WTC11 (cell line): ENCODE measurements at regions not wholly inside any gene's neighbourhood (a gene's known extent, or its start where the extent isn't known, plus 50 kb on each side); places are given as distances from the start of the nearest gene placed in this dataset.

Experiments
- ATAC-seq: fragments of 200-7000 bp; cut with Tn5 transposase; 2 replicates; pipeline ENCODE4 v1.10.0; 2021; ENCODE audit warnings: mild to moderate bottlenecking, moderate library complexity
- CTCF ChIA-PET: fragments of 300-600 bp; sonication (Branson Sonifier 250); formaldehyde crosslinking; loops from one replicate; lab custom pipeline; 2021; ENCODE audit warnings: antibody characterized with exemption; lab: Charles Lee
- POLR2A ChIA-PET: fragments of 350-600 bp; sonication (Branson Sonifier 250); formaldehyde crosslinking; loops from one replicate; lab custom pipeline; 2021; ENCODE audit warnings: antibody characterized with exemption; lab: Charles Lee
- DNase-seq: peaks from one replicate; pipeline ENCODE4 v3.0.0; 2021; ENCODE audit warnings: low spot score
- H3K27ac Mint-ChIP-seq: 2 replicates; pipeline ENCODE4 v1.8.0; 2021; ENCODE audit warnings: mixed read lengths
- H3K27me3 Mint-ChIP-seq: 2 replicates; pipeline ENCODE4 v1.8.0; 2021; ENCODE audit warnings: low read depth, mild to moderate bottlenecking, moderate library complexity, mixed read lengths
- H3K36me3 Mint-ChIP-seq: 2 replicates; pipeline ENCODE4 v1.8.0; 2021; ENCODE audit warnings: mixed read lengths
- H3K4me1 Mint-ChIP-seq: 2 replicates; pipeline ENCODE4 v1.8.0; 2022; ENCODE audit warnings: mixed read lengths
- H3K4me3 Mint-ChIP-seq: 2 replicates; pipeline ENCODE4 v1.8.0; 2021; ENCODE audit warnings: mild to moderate bottlenecking, moderate library complexity, mixed read lengths
- H3K9me3 Mint-ChIP-seq: 2 replicates; pipeline ENCODE4 v1.8.0; 2021; ENCODE audit warnings: mixed read lengths
- ATF1 ChIP-seq: sonication (generic); formaldehyde crosslinking; IDR thresholded peaks from 2 replicates; pipeline ENCODE4 v1.8.1; 2023; ENCODE audit warnings: mild to moderate bottlenecking, moderate library complexity, missing genetic modification reagents
- EMX1 ChIP-seq: fragments of 250-450 bp; sonication (Bioruptor Pico); IDR thresholded peaks from 2 replicates; pipeline ENCODE4 v1.8.0; 2021; ENCODE audit warnings: mild to moderate bottlenecking
- ETV6 ChIP-seq: sonication (generic); formaldehyde crosslinking; IDR thresholded peaks from 2 replicates; pipeline ENCODE4 v1.8.1; 2022; ENCODE audit warnings: mild to moderate bottlenecking, missing genetic modification reagents
- HMGA2 ChIP-seq: fragments of 250-450 bp; sonication (Bioruptor Pico); IDR thresholded peaks from 2 replicates; pipeline ENCODE4 v1.4.0; 2021; ENCODE audit warnings: mild to moderate bottlenecking, moderate library complexity
- NFATC4 ChIP-seq: fragments of 250-450 bp; sonication (Bioruptor Pico); IDR thresholded peaks from 2 replicates; pipeline ENCODE4 v1.9.0; 2021; ENCODE audit warnings: mild to moderate bottlenecking
- NFE2L1 ChIP-seq: sonication (generic); formaldehyde crosslinking; IDR thresholded peaks from 2 replicates; pipeline ENCODE4 v1.8.1; 2023; ENCODE audit warnings: missing genetic modification reagents
- NR3C1 ChIP-seq: sonication (generic); formaldehyde crosslinking; conservative IDR thresholded peaks from 2 replicates; pipeline ENCODE4 v1.8.1; 2023; ENCODE audit warnings: low read depth, mild to moderate bottlenecking, missing genetic modification reagents
- SOX15 ChIP-seq: fragments of 250-450 bp; sonication (Bioruptor Pico); IDR thresholded peaks from 2 replicates; pipeline ENCODE4 v1.9.0; 2021; ENCODE audit warnings: mild to moderate bottlenecking
- ZNF219 ChIP-seq: sonication (generic); formaldehyde crosslinking; IDR thresholded peaks from 2 replicates; pipeline ENCODE4 v1.8.0; 2023; ENCODE audit warnings: missing genetic modification reagents, mild to moderate bottlenecking, borderline replicate concordance
- ZNF396 ChIP-seq: fragments of 250-450 bp; sonication (Bioruptor Pico); IDR thresholded peaks from 2 replicates; pipeline ENCODE4 v1.8.0; 2021; ENCODE audit warnings: mild to moderate bottlenecking, moderate library complexity, borderline replicate concordance
- TF ChIP-seq, protein P1 (sequence below): sonication (generic); formaldehyde crosslinking; IDR thresholded peaks from 2 replicates; pipeline ENCODE4 v1.8.1; 2023; ENCODE audit warnings: mild to moderate bottlenecking, missing genetic modification reagents, borderline replicate concordance
- TF ChIP-seq, protein P2 (sequence below): sonication (generic); formaldehyde crosslinking; IDR thresholded peaks from 2 replicates; pipeline ENCODE4 v1.8.1; 2022; ENCODE audit warnings: mild to moderate bottlenecking, missing genetic modification reagents, moderate library complexity, borderline replicate concordance
- TF ChIP-seq, protein P3 (sequence below): sonication (generic); formaldehyde crosslinking; IDR thresholded peaks from 2 replicates; pipeline ENCODE4 v1.8.1; 2022; ENCODE audit warnings: low read depth, mild to moderate bottlenecking, moderate library complexity, missing genetic modification reagents, borderline replicate concordance
- TF ChIP-seq, protein P4 (sequence below): sonication (generic); formaldehyde crosslinking; IDR thresholded peaks from 2 replicates; pipeline ENCODE4 v1.8.0; 2022; ENCODE audit warnings: mild to moderate bottlenecking, missing genetic modification reagents
- TF ChIP-seq, protein P5 (sequence below): fragments of 250-450 bp; sonication (Bioruptor Pico); IDR thresholded peaks from 2 replicates; pipeline ENCODE4 v2.1.2; 2022; ENCODE audit warnings: mild to moderate bottlenecking, moderate library complexity
- TF ChIP-seq, protein P6 (sequence below): fragments of 200-600 bp; IDR thresholded peaks from 2 replicates; pipeline ENCODE4 v1.8.0; 2022; ENCODE audit warnings: antibody characterized with exemption
- TF ChIP-seq, protein P7 (sequence below): sonication (generic); formaldehyde crosslinking; IDR thresholded peaks from 2 replicates; pipeline ENCODE4 v1.8.1; 2023; ENCODE audit warnings: mild to moderate bottlenecking, missing genetic modification reagents

DNA sequence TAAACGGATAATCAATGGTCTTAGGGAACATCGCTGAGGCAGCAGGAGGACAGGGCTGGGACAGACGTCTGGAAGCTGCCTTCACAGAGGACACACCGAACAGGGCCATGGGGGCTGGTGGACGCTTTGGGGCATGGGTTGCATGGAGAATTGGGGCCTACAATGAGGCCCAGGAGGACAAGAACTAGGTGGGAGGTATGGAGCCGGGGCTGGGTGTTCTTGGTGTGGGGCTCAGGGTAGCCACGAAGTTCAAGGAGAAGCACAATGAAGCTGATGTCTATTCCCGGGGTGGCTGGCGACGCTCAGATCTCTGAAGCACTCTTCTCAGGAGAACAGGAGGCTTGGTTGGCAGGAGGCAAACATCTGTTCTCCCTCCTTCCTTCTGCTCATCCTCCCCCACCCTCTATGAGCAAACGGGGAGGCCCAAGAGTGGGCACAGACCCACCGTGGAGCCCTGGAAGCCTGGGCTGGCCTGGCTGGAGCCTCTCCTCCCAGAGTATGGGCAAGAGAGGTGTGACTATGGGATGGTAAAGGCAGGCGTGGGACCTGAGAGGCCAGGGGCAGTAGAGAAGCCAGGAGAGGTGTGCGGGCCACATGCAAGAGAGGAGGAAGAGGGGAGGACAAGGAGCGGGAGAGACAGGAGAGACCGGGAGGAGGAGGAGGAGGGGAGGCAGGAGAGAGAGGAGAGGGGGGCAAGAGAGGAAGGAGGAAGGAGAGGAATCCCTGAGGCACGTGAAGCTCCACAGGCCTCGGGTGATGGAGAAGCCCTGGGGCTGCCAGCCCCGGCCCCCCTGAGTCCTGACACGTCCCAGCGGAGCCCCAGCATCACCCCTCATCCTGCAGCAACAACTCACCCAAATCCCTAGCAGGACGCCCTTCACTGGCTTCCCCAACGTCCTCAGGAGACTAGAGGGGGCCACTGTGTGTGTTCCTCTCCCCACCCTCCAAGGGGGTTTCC, 159.1 kb downstream of the OLFM1 start:
- H3K36me3 Mint-ChIP-seq: no peaks in the 10 kb centered on the region
- CTCF ChIA-PET: no interaction called here
- ATAC-seq (no peak), DNase-seq (no peak)
- no peak overlapping the region for H3K27ac Mint-ChIP-seq
- H3K4me1 Mint-ChIP-seq: peaks cover 4% of the 10 kb centered on the region; the same call in 1 of the 2 replicates
- no peaks in the 10 kb centered on the region; the same call in 1 of the 2 replicates for H3K27me3 Mint-ChIP-seq
- no peak overlapping the region for H3K4me3 Mint-ChIP-seq
- no peaks in the 10 kb centered on the region for H3K9me3 Mint-ChIP-seq
- TF ChIP-seq ZNF396 (CRISPR knock-in tag): no peak
- no peak for TF ChIP-seq SOX15 (CRISPR knock-in tag)
- no peak for TF ChIP-seq EMX1 (CRISPR knock-in tag)
- TF ChIP-seq, protein P1, sequence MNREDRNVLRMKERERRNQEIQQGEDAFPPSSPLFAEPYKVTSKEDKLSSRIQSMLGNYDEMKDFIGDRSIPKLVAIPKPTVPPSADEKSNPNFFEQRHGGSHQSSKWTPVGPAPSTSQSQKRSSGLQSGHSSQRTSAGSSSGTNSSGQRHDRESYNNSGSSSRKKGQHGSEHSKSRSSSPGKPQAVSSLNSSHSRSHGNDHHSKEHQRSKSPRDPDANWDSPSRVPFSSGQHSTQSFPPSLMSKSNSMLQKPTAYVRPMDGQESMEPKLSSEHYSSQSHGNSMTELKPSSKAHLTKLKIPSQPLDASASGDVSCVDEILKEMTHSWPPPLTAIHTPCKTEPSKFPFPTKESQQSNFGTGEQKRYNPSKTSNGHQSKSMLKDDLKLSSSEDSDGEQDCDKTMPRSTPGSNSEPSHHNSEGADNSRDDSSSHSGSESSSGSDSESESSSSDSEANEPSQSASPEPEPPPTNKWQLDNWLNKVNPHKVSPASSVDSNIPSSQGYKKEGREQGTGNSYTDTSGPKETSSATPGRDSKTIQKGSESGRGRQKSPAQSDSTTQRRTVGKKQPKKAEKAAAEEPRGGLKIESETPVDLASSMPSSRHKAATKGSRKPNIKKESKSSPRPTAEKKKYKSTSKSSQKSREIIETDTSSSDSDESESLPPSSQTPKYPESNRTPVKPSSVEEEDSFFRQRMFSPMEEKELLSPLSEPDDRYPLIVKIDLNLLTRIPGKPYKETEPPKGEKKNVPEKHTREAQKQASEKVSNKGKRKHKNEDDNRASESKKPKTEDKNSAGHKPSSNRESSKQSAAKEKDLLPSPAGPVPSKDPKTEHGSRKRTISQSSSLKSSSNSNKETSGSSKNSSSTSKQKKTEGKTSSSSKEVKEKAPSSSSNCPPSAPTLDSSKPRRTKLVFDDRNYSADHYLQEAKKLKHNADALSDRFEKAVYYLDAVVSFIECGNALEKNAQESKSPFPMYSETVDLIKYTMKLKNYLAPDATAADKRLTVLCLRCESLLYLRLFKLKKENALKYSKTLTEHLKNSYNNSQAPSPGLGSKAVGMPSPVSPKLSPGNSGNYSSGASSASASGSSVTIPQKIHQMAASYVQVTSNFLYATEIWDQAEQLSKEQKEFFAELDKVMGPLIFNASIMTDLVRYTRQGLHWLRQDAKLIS (CRISPR knock-in tag): no peak
- TF ChIP-seq ETV6: no peak
- TF ChIP-seq, protein P2, sequence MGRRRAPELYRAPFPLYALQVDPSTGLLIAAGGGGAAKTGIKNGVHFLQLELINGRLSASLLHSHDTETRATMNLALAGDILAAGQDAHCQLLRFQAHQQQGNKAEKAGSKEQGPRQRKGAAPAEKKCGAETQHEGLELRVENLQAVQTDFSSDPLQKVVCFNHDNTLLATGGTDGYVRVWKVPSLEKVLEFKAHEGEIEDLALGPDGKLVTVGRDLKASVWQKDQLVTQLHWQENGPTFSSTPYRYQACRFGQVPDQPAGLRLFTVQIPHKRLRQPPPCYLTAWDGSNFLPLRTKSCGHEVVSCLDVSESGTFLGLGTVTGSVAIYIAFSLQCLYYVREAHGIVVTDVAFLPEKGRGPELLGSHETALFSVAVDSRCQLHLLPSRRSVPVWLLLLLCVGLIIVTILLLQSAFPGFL: no peak
- TF ChIP-seq, protein P3, sequence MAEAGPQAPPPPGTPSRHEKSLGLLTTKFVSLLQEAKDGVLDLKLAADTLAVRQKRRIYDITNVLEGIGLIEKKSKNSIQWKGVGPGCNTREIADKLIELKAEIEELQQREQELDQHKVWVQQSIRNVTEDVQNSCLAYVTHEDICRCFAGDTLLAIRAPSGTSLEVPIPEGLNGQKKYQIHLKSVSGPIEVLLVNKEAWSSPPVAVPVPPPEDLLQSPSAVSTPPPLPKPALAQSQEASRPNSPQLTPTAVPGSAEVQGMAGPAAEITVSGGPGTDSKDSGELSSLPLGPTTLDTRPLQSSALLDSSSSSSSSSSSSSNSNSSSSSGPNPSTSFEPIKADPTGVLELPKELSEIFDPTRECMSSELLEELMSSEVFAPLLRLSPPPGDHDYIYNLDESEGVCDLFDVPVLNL (CRISPR knock-in tag): no peak
- TF ChIP-seq, protein P4, sequence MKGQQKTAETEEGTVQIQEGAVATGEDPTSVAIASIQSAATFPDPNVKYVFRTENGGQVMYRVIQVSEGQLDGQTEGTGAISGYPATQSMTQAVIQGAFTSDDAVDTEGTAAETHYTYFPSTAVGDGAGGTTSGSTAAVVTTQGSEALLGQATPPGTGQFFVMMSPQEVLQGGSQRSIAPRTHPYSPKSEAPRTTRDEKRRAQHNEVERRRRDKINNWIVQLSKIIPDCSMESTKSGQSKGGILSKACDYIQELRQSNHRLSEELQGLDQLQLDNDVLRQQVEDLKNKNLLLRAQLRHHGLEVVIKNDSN (CRISPR knock-in tag): no peak
- no peak for TF ChIP-seq NFE2L1 (CRISPR knock-in tag)
- POLR2A ChIA-PET: no interaction called here

DNA sequence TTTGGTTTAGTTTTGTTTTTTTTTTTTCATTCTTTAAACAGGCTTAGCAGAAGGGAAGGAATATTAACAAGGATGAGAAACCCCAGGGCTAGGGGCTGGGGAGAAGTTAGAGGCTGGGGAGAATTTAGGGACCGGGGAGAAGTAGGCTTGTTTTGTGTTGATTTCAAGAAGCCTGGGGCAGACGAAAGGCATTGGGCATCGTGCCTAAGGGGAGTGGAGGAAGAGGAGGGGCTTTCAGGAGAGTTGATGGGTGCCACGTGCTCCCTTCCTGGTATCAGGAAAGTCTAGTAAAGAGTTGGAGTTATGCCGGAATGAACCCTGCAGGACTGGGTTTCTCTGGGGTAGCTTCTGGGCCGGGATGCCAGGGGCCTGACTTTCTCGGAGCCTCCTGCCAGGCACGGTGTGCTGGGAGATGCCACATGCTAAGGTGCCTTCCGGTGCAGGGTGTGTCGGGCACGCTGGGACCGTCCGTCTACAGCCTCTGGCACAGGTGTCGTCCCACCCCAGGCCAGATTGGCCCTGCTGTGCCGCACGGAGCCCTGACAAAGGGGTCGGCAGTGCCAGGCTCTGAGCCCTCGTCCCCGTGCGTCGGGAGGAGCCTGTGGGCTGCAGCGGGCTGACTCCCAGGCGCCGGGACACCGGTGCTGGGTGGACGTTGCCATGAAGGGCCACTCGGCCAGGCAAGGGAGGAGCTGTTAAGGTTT, 159.9 kb downstream of the OLFM1 start:
- CTCF ChIA-PET: interaction anchor here (0.6 to 1.0 kb wide), 3 partner anchors 29 to 163 kb away, joined by 3 to 4 read pairs (median 3); no protein-coding TSS in a partner anchor
- no peak for TF ChIP-seq NFATC4 (CRISPR knock-in tag)
- no peak for TF ChIP-seq HMGA2 (CRISPR knock-in tag)
- TF ChIP-seq, protein P5, sequence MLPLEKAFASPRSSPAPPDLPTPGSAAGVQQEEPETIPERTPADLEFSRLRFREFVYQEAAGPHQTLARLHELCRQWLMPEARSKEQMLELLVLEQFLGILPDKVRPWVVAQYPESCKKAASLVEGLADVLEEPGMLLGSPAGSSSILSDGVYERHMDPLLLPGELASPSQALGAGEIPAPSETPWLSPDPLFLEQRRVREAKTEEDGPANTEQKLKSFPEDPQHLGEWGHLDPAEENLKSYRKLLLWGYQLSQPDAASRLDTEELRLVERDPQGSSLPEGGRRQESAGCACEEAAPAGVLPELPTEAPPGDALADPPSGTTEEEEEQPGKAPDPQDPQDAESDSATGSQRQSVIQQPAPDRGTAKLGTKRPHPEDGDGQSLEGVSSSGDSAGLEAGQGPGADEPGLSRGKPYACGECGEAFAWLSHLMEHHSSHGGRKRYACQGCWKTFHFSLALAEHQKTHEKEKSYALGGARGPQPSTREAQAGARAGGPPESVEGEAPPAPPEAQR (CRISPR knock-in tag): no peak
- TF ChIP-seq EMX1 (CRISPR knock-in tag): no peak
- TF ChIP-seq, protein P6, sequence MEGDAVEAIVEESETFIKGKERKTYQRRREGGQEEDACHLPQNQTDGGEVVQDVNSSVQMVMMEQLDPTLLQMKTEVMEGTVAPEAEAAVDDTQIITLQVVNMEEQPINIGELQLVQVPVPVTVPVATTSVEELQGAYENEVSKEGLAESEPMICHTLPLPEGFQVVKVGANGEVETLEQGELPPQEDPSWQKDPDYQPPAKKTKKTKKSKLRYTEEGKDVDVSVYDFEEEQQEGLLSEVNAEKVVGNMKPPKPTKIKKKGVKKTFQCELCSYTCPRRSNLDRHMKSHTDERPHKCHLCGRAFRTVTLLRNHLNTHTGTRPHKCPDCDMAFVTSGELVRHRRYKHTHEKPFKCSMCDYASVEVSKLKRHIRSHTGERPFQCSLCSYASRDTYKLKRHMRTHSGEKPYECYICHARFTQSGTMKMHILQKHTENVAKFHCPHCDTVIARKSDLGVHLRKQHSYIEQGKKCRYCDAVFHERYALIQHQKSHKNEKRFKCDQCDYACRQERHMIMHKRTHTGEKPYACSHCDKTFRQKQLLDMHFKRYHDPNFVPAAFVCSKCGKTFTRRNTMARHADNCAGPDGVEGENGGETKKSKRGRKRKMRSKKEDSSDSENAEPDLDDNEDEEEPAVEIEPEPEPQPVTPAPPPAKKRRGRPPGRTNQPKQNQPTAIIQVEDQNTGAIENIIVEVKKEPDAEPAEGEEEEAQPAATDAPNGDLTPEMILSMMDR: no peak
- no peak for TF ChIP-seq NR3C1 (CRISPR knock-in tag)
- TF ChIP-seq ZNF219: no peak
- TF ChIP-seq, protein P7, sequence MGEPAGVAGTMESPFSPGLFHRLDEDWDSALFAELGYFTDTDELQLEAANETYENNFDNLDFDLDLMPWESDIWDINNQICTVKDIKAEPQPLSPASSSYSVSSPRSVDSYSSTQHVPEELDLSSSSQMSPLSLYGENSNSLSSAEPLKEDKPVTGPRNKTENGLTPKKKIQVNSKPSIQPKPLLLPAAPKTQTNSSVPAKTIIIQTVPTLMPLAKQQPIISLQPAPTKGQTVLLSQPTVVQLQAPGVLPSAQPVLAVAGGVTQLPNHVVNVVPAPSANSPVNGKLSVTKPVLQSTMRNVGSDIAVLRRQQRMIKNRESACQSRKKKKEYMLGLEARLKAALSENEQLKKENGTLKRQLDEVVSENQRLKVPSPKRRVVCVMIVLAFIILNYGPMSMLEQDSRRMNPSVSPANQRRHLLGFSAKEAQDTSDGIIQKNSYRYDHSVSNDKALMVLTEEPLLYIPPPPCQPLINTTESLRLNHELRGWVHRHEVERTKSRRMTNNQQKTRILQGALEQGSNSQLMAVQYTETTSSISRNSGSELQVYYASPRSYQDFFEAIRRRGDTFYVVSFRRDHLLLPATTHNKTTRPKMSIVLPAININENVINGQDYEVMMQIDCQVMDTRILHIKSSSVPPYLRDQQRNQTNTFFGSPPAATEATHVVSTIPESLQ: no peak
- no peak for TF ChIP-seq ATF1 (CRISPR knock-in tag)
- TF ChIP-seq, protein P4 (CRISPR knock-in tag): no peak

More for the DNA sequence above, 159.9 kb downstream of the OLFM1 start:
- Mint-ChIP-seq H3K27me3 (no peaks in the 10 kb centered on the region; the same call in 1 of the 2 replicates), H3K36me3 (no peaks in the 10 kb centered on the region), H3K4me3 (no peak overlapping the region), H3K9me3 (no peaks in the 10 kb centered on the region), H3K27ac (no peak overlapping the region), H3K4me1 (peaks cover under 1% of the 10 kb centered on the region; the same call in 1 of the 2 replicates)
- DNase-seq (no peak), ATAC-seq (no peak)
- POLR2A ChIA-PET: no interaction called here
